ENCODE measurements at regions not wholly inside any gene's neighbourhood (a gene's known extent, or its start where the extent isn't known, plus 50 kb on each side); places are given as distances from the start of the nearest gene placed in this dataset.

- H4K20me1 ChIP-seq (ENCODE audit: insufficient read depth, low read length): no peaks in the 10 kb centered on the region
- peaks cover 40% of the 10 kb centered on the region for H3K27me3 ChIP-seq (replicated peaks; ENCODE audit: insufficient read depth, low read length)
- no peak overlapping the region for H3K4me2 ChIP-seq (ENCODE audit: low read depth, low read length)
- no peak for DNase-seq
- no peaks in the 10 kb centered on the region for H3F3A ChIP-seq (ENCODE audit: insufficient read depth, low read length)
- no peak overlapping the region for H3K27ac ChIP-seq (ENCODE audit: low read length)
- H3K4me3 ChIP-seq (ENCODE audit: low read length): no peak overlapping the region
- no peak overlapping the region for H3K9ac ChIP-seq (ENCODE audit: low read length)
- no peak overlapping the region for H2AFZ ChIP-seq (ENCODE audit: low read length)
- no peaks in the 10 kb centered on the region for H3K4me1 ChIP-seq (ENCODE audit: low read length)
- H3K36me3 ChIP-seq (replicated peaks; ENCODE audit: insufficient read depth, low read length): no peaks in the 10 kb centered on the region
- no peaks in the 10 kb centered on the region for H3K9me2 ChIP-seq (replicated peaks; ENCODE audit: insufficient read depth, low read length)
- TF ChIP-seq CTCF (IDR thresholded peaks at IDR 0.05; ENCODE audit: low read length) (no peak), EZH2 (optimal IDR thresholded peaks at IDR 0.05; ENCODE audit: low read depth, low read length) (no peak), EZH2phosphoT487 (IDR thresholded peaks at IDR 0.05; ENCODE audit: low read length) (no peak)
- no peaks in the 10 kb centered on the region for H3K79me2 ChIP-seq (ENCODE audit: low read length)
- H3K9me3 ChIP-seq (replicated peaks; ENCODE audit: insufficient read depth, low read length): no peaks in the 10 kb centered on the region
Observed at GRCh38 chr22:49208004-49208402, 619.7 kb downstream of the BRD1 start.

- H3K9me3 ChIP-seq (replicated peaks; ENCODE audit: insufficient read depth, low read length): no peaks in the 10 kb centered on the region
- no peak overlapping the region for H3K27ac ChIP-seq (ENCODE audit: low read length)
- peaks cover 43% of the 10 kb centered on the region for H3K27me3 ChIP-seq (replicated peaks; ENCODE audit: insufficient read depth, low read length)
- no peaks in the 10 kb centered on the region for H3K36me3 ChIP-seq (replicated peaks; ENCODE audit: insufficient read depth, low read length)
- H3F3A ChIP-seq (ENCODE audit: insufficient read depth, low read length): no peaks in the 10 kb centered on the region
- H3K4me2 ChIP-seq (ENCODE audit: low read depth, low read length): no peak overlapping the region
- H3K9me2 ChIP-seq (replicated peaks; ENCODE audit: insufficient read depth, low read length): no peaks in the 10 kb centered on the region
- DNase-seq: no peak
- H4K20me1 ChIP-seq (ENCODE audit: insufficient read depth, low read length): no peaks in the 10 kb centered on the region
- TF ChIP-seq EZH2 (optimal IDR thresholded peaks at IDR 0.05; ENCODE audit: low read depth, low read length) (no peak), CTCF (IDR thresholded peaks at IDR 0.05; ENCODE audit: low read length) (no peak), EZH2phosphoT487 (IDR thresholded peaks at IDR 0.05; ENCODE audit: low read length) (no peak)
- H3K79me2 ChIP-seq (ENCODE audit: low read length): no peaks in the 10 kb centered on the region
- no peaks in the 10 kb centered on the region for H3K4me1 ChIP-seq (ENCODE audit: low read length)
- no peak overlapping the region for H3K4me3 ChIP-seq (ENCODE audit: low read length)
- no peak overlapping the region for H3K9ac ChIP-seq (ENCODE audit: low read length)
- no peak overlapping the region for H2AFZ ChIP-seq (ENCODE audit: low read length)
Observed at GRCh38 chr22:49207008-49208003, 620.4 kb downstream of the BRD1 start.

GRCh38 chr22:49206281-49206680 is 621.4 kb downstream of the BRD1 start:
- Histone ChIP-seq H3K9me3 (replicated peaks; ENCODE audit: insufficient read depth, low read length) (no peaks in the 10 kb centered on the region), H3K4me2 (ENCODE audit: low read depth, low read length) (no peak overlapping the region), H3K4me3 (ENCODE audit: low read length) (no peak overlapping the region), H3K9ac (ENCODE audit: low read length) (no peak overlapping the region), H3K27ac (ENCODE audit: low read length) (no peak overlapping the region), H3K4me1 (ENCODE audit: low read length) (no peaks in the 10 kb centered on the region), H2AFZ (ENCODE audit: low read length) (no peak overlapping the region), H3K9me2 (replicated peaks; ENCODE audit: insufficient read depth, low read length) (no peaks in the 10 kb centered on the region), H3K36me3 (replicated peaks; ENCODE audit: insufficient read depth, low read length) (no peaks in the 10 kb centered on the region), H3K27me3 (replicated peaks; ENCODE audit: insufficient read depth, low read length) (peaks cover 44% of the 10 kb centered on the region), H3F3A (ENCODE audit: insufficient read depth, low read length) (no peaks in the 10 kb centered on the region), H3K79me2 (ENCODE audit: low read length) (no peaks in the 10 kb centered on the region), H4K20me1 (ENCODE audit: insufficient read depth, low read length) (no peaks in the 10 kb centered on the region)
- no peak for DNase-seq
- TF ChIP-seq EZH2phosphoT487 (IDR thresholded peaks at IDR 0.05; ENCODE audit: low read length): no peak
- no peak for TF ChIP-seq CTCF (IDR thresholded peaks at IDR 0.05; ENCODE audit: low read length)

Data from MM.1S (cell line).